Epithelial cell of proximal tubule (primary cell): ENCODE measurements at regions not wholly inside any gene's neighbourhood (a gene's known extent, or its start where the extent isn't known, plus 50 kb on each side); places are given as distances from the start of the nearest gene placed in this dataset.
"Not testable (repeated sequence)": the region's sequence is repeated elsewhere in the genome, so short reads cannot be mapped to it uniquely, and the experiment has no call there.

Experiments used
- DNase-seq: peaks from one replicate; pipeline ENCODE4 v3.0.0-alpha.2; 2011; ENCODE audit warnings: low read depth
- H3K4me3 ChIP-seq: 2 replicates; pipeline ENCODE4 v1.5.1; 2011; ENCODE audit warnings: low read depth, mild to moderate bottlenecking, low read length
- TF ChIP-seq, protein P1 (sequence below): conservative IDR thresholded peaks from 2 replicates; pipeline ENCODE4 v1.5.1; 2012; ENCODE audit warnings: low read depth, mild to moderate bottlenecking, low read length

GRCh38 chr9:96061293-96061987 is 185.9 kb downstream of the ERCC6L2 start:
- TF ChIP-seq, protein P1, sequence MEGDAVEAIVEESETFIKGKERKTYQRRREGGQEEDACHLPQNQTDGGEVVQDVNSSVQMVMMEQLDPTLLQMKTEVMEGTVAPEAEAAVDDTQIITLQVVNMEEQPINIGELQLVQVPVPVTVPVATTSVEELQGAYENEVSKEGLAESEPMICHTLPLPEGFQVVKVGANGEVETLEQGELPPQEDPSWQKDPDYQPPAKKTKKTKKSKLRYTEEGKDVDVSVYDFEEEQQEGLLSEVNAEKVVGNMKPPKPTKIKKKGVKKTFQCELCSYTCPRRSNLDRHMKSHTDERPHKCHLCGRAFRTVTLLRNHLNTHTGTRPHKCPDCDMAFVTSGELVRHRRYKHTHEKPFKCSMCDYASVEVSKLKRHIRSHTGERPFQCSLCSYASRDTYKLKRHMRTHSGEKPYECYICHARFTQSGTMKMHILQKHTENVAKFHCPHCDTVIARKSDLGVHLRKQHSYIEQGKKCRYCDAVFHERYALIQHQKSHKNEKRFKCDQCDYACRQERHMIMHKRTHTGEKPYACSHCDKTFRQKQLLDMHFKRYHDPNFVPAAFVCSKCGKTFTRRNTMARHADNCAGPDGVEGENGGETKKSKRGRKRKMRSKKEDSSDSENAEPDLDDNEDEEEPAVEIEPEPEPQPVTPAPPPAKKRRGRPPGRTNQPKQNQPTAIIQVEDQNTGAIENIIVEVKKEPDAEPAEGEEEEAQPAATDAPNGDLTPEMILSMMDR = peak; percentile 58
- no peak for DNase-seq
- no peak overlapping the region for H3K4me3 ChIP-seq

GRCh38 chr9:96058218-96058617 is 182.7 kb downstream of the ERCC6L2 start:
- no peak overlapping the region for H3K4me3 ChIP-seq
- DNase-seq = no peak
- TF ChIP-seq, protein P1 = no peak

- TF ChIP-seq, protein P1 = no peak
- DNase-seq = no peak
- no peak overlapping the region for H3K4me3 ChIP-seq
Observed at GRCh38 chr9:96057155-96057554, 181.7 kb downstream of the ERCC6L2 start.

GRCh38 chr9:96056226-96056625 is 180.7 kb downstream of the ERCC6L2 start:
- TF ChIP-seq, protein P1 = no peak
- no peak for DNase-seq
- no peak overlapping the region for H3K4me3 ChIP-seq

GRCh38 chr9:96054248-96054647 is 178.8 kb downstream of the ERCC6L2 start:
- H3K4me3 ChIP-seq, DNase-seq: not testable (repeated sequence)

GRCh38 chr9:96052686-96053085 is 177.2 kb downstream of the ERCC6L2 start:
- TF ChIP-seq, protein P1 = no peak
- no peak for DNase-seq
- H3K4me3 ChIP-seq = no peak overlapping the region

GRCh38 chr9:96051423-96051822 is 175.9 kb downstream of the ERCC6L2 start:
- no peak overlapping the region for H3K4me3 ChIP-seq
- TF ChIP-seq, protein P1 = no peak
- no peak for DNase-seq

DNA sequence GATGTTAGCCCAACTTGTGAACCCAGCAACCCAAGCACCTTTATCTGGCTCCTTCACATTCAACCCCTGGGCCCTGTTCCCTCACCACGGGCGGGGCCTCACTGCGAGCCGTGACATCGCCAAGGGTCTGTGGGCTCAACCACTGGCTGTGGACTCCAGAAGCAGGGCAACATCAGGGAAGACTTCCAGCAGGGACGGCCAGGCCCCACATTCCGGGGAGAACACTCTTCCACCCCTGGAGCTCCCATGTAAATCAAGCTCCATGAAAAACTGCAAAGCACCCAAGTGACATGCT is 175.3 kb downstream of the ERCC6L2 start:
- H3K4me3 ChIP-seq = no peak overlapping the region
- no peak for DNase-seq
- TF ChIP-seq, protein P1 = no peak
